AG04450 (cell line): ENCODE measurements at regions not wholly inside any gene's neighbourhood (a gene's known extent, or its start where the extent isn't known, plus 50 kb on each side); places are given as distances from the start of the nearest gene placed in this dataset.

Experiments
- CTCF ChIA-PET: fragments of 300-600, 350-600 bp; formaldehyde crosslinking; extraction: SDS; loops from one replicate; lab custom pipeline; 2022; ENCODE audit warnings: antibody characterized with exemption, inconsistent platforms; lab: Charles Lee
- POLR2A ChIA-PET: fragments of 350-600 bp; formaldehyde crosslinking; extraction: SDS; loops from one replicate; lab custom pipeline; 2021; ENCODE audit warnings: antibody characterized with exemption, inconsistent platforms; lab: Yijun Ruan, JAX
- DNase-seq: peaks from one replicate; pipeline ENCODE4 v3.0.0-alpha.2; 2011; ENCODE audit warnings: low read depth, low spot score
- H3K27ac ChIP-seq: one replicate; pipeline ENCODE4 v1.5.1; 2012; ENCODE audit warnings: low read depth, low read length, control low read depth
- H3K27me3 ChIP-seq: one replicate; pipeline ENCODE4 v1.6.0; 2012; ENCODE audit warnings: low read length; ENCODE audit not compliant: control insufficient read depth, insufficient read depth
- H3K4me3 ChIP-seq: 2 replicates; pipeline ENCODE4 v1.5.1; 2011; ENCODE audit warnings: mild to moderate bottlenecking, low read depth, low read length, control low read depth
- H3K9me3 ChIP-seq: 2 replicates; pipeline ENCODE4 v1.5.1; 2012; ENCODE audit warnings: low read length; ENCODE audit not compliant: control insufficient read depth, insufficient read depth
- TF ChIP-seq, protein P1 (sequence below): IDR thresholded peaks from 2 replicates; pipeline ENCODE4 v1.5.1; 2011; ENCODE audit warnings: low read depth, low read length, control low read depth, inconsistent platforms

DNA sequence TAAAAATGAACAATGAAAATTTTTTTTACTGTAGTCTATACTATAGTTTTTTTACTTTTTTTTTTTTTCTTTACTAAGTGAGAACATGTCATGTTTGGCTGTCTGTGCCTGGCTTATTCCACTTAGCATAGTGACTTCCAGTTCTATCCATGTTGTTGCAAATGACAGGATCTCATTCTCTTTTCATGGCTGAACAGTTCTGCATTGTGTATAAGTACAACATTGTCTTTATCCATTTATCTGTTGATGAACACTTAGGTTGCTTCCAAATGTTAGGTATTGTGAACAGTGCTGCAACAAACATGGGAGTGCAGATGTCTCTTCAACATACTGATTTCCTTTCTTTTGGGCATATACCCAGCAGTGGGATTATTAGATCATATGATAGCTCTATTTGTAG lies 88.1 kb upstream of the CCDC90B start:
- Histone ChIP-seq H3K9me3 (no peaks in the 10 kb centered on the region), H3K27ac (no peak overlapping the region), H3K4me3 (no peak overlapping the region), H3K27me3 (no peaks in the 10 kb centered on the region)
- CTCF ChIA-PET, result no interaction called here
- TF ChIP-seq, protein P1, sequence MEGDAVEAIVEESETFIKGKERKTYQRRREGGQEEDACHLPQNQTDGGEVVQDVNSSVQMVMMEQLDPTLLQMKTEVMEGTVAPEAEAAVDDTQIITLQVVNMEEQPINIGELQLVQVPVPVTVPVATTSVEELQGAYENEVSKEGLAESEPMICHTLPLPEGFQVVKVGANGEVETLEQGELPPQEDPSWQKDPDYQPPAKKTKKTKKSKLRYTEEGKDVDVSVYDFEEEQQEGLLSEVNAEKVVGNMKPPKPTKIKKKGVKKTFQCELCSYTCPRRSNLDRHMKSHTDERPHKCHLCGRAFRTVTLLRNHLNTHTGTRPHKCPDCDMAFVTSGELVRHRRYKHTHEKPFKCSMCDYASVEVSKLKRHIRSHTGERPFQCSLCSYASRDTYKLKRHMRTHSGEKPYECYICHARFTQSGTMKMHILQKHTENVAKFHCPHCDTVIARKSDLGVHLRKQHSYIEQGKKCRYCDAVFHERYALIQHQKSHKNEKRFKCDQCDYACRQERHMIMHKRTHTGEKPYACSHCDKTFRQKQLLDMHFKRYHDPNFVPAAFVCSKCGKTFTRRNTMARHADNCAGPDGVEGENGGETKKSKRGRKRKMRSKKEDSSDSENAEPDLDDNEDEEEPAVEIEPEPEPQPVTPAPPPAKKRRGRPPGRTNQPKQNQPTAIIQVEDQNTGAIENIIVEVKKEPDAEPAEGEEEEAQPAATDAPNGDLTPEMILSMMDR, result no peak
- DNase-seq, result no peak
- POLR2A ChIA-PET, result no interaction called here

- no peaks in the 10 kb centered on the region; the same call in 1 of the 2 replicates for H3K9me3 ChIP-seq
- POLR2A ChIA-PET, result no interaction called here
- H3K27me3 ChIP-seq, result no peaks in the 10 kb centered on the region
- TF ChIP-seq, protein P1, result no peak
- no peak for DNase-seq
- CTCF ChIA-PET, result no interaction called here
- H3K27ac ChIP-seq, result no peak overlapping the region
- H3K4me3 ChIP-seq, result no peak overlapping the region
Measured at GRCh38 chr11:83371489-83371888, 85.3 kb upstream of the CCDC90B start.

- TF ChIP-seq, protein P1, result no peak
- Histone ChIP-seq H3K9me3 (no peaks in the 10 kb centered on the region; the same call in 1 of the 2 replicates), H3K27ac (no peak overlapping the region), H3K4me3 (no peak overlapping the region), H3K27me3 (no peaks in the 10 kb centered on the region)
- CTCF ChIA-PET, result no interaction called here
- no peak for DNase-seq
- POLR2A ChIA-PET, result no interaction called here
Measured at GRCh38 chr11:83367745-83368144, 81.6 kb upstream of the CCDC90B start.

- ChIA-PET CTCF (no interaction called here), POLR2A (no interaction called here)
- H3K27me3 ChIP-seq, result no peaks in the 10 kb centered on the region
- no peak overlapping the region for H3K27ac ChIP-seq
- no peak for DNase-seq
- no peak overlapping the region for H3K4me3 ChIP-seq
- H3K9me3 ChIP-seq, result no peaks in the 10 kb centered on the region; the same call in none of the 2 replicates
- TF ChIP-seq, protein P1, result no peak
Measured at GRCh38 chr11:83364500-83365045, 78.4 kb upstream of the CCDC90B start.

DNA sequence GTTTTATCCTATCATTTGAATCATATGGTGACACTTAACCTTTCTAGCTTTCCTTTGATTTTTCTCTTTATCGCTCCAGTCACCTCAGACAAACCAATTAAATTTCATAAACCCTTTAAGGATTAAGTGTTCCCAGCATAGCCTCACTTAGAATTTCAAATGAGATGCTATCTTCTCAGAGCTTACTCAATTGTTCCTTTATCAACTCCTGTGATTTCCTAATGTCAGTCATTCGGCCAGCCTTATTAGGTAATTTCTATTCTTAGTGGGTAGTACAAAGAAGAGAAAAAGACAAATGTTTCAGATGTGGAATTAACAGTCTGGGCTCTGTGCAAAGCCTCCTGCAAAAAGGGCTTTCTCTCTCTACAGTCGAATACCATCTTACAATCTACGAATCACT lies 77.1 kb upstream of the CCDC90B start:
- DNase-seq, result no peak
- H3K9me3 ChIP-seq, result no peaks in the 10 kb centered on the region; the same call in none of the 2 replicates
- TF ChIP-seq, protein P1, result no peak
- H3K27me3 ChIP-seq, result no peaks in the 10 kb centered on the region
- CTCF ChIA-PET, result no interaction called here
- POLR2A ChIA-PET, result no interaction called here
- H3K27ac ChIP-seq, result no peak overlapping the region
- no peak overlapping the region for H3K4me3 ChIP-seq
